GM21529 (cell line): ENCODE measurements at regions not wholly inside any gene's neighbourhood (a gene's known extent, or its start where the extent isn't known, plus 50 kb on each side); places are given as distances from the start of the nearest gene placed in this dataset.
"Not testable (repeated sequence)": the region's sequence is repeated elsewhere in the genome, so short reads cannot be mapped to it uniquely, and the experiment has no call there.

ENCODE experiments used
- ATAC-seq: cut with Tn5 transposase; IDR thresholded peaks from one replicate; pipeline ENCODE4 v1.9.1; 2021; ENCODE audit not compliant: unreplicated experiment

DNA sequence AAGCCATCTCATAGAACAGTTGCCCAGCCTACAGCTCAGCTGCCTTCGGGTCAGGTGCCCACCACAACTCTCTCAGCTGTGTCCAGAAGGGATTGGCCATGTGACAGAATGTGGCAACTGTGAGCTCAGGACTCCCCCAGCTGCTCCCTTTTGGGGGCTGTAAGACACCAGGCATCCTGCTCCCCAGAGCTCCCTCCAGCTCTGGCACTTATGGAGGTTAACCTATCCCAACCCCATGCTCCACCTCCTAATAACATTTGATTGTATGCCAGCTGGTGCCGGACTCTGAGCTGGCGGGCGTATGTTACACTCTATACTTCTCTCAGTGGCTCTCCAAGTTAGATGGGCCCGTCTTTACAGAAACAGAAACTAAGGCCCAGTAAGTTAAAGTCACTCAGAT is 222.8 kb downstream of the FAM43A start:
- no peak for ATAC-seq

DNA sequence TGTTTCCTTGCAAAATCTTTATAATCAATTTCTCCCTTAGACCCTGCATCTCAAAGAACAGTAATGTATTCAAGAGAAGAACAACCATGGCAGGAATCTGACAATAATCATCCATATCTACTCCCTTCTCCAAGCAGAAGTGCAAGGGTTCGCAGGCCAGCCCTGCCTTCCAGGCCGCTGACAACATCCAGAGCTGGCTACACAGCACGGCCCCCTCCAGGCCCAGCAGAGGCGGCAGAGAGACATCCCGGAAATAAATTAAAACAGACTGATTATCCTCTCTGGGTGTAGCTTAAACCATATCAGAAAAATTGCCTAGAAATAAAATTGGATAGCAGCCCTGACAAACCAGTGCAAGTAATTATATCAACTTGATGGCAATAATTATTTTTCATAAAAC is 223.3 kb downstream of the FAM43A start:
- no peak for ATAC-seq

DNA sequence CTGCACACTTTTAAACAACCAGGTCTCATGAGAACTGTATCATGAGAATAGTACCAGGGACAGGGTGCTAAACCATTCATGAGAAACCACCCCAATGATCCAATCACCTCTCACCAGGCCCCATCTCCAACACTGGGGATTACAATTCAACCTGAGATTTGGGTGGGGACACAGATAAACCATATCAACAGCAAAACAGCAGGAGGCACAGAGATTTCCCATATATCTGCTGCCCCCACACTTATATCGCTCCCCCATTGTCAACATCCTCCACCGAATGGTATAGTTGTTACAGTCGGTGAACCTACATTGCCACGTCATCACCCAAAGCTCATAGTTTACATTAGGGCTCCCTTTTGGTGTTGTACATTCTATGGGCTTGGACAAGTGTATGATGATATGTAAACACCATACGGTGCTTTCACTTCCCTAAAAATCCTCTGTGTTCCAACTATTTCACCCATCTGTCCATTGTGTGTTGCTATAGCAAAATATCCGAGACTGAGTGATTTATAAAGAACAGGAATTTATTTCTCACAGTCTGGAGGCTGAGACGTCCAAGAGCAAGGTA is 224.8 kb downstream of the FAM43A start:
- ATAC-seq, result no peak

DNA sequence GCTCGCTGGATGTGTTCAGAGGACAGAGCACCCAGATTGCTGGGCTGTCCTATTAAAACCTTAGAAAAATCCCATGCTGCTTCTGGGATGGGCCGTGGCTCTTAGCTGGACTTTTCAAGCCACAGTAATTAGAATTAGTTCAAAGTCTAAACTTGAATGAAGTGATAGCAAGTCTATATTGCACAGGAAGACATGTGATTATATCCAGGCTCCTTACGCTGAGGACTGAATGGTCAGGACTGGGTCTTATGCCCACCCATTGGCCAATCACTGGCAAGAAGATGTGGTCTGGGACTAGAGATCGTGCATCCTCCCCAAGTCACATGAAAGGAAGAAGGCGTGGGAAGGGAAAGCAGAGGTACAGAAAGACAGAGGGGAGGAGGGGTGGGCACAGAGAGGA is 227.6 kb downstream of the FAM43A start:
- no peak for ATAC-seq

DNA sequence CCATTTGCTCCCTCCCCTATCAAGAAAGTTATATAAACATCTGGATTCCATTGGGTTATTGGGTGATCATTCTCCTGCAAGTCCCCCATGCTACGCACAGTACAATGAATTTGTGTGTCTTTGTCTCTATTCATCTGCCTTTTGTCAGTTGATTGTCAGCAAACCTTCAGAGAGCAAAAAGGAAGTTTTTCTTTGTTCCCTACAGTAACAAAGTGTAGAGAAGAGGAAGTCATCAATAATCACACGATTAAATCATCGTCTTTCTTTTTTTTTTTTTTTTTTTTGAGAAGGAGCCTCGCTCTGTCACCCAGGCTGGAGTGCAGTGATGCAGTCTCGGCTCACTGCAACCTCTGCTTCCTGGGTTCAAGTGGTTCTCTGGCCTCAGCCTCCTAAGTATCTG is 239.2 kb downstream of the FAM43A start:
- not testable (repeated sequence) for ATAC-seq

DNA sequence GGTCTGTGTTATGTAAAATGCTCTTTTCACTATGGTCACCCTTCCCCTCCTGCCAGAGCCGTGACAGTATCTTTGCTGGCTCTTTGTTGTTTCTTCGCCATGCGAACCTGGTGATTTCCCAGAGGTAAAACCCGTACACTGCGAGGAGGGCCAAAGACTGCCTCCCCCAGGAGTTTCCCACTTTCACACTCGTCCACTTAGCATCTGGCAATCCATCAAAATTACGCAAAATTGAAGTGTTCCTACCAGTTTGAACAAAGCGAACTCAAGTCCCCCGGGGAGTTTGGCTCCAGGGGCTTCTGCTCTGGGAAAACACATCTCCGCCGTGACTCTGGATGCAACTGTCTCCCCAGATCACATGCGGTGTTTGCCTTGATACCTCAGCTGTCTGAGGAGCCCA is 239.9 kb downstream of the FAM43A start:
- ATAC-seq, result no peak

DNA sequence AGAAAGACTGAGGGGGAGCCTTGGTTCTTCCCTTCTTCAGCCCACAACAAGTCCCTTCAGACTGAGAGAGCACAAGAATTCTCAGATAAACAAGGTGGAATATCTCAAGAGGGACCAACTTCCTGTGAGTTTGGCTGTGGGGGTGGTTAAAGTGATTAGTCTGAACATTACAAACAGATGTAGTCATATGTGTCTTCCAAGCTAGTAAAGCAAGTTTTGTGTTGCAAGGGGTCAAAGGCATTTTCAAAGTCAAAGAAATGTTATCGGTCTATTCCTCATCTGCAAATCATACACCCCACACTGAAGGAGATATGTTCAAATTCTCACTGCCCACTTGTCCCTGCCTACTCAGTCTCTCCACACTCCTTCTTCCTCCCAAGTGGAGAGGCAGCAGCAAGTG is 242.5 kb downstream of the FAM43A start:
- ATAC-seq, result no peak

DNA sequence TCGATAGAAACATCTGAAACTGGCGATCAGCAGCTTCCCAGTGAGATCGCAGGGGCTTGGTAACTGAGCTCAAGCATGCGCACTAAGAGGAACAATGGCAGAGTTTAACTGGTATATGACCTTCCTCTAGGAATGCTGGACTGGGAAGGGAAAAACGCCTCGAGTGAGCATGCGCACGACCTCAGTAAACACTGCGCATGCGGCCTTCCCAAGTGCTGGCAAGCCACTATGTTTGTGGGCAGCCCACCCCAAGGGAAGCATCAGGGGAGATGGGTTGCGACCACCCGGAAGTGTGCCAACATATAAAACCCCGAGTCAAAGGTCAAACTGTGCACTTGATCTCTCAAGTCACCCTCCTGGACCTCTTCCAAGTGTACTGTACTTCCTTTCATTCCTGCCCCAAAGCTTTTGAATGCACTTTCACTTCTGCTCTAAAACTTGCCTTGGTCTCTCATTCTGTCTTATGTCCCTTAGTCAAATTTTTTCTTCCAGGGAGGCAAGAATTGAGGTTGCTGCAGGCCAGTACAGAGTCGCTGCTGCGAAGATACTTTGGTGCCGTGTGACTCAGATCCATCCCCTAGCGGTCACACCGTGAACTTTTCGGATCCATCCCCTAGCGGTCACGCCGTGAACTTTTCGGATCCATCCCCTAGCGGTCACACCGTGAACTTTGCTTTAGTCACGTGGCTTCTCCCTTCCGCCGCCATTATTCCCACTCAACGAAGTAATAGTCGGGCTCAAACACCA is 243.3 kb downstream of the FAM43A start:
- no peak for ATAC-seq

DNA sequence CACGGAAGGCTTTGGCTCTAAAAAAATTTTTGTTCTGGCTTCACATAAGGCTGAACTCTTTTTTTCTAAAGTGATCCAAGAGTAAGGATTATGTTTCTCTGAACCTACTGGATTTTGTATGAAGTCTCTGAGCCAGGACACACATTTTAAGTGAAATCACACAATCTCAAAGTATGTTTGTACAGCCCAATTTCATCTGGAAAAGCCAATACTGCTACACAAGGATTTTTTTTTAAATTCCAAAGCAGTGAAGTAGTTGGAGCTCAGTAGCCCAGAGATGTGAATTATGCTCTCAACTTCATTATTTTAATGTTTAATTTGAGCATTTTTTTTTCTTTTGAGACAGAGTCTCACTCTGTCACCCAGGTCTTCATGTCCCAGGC is 243.9 kb downstream of the FAM43A start:
- no peak for ATAC-seq

DNA sequence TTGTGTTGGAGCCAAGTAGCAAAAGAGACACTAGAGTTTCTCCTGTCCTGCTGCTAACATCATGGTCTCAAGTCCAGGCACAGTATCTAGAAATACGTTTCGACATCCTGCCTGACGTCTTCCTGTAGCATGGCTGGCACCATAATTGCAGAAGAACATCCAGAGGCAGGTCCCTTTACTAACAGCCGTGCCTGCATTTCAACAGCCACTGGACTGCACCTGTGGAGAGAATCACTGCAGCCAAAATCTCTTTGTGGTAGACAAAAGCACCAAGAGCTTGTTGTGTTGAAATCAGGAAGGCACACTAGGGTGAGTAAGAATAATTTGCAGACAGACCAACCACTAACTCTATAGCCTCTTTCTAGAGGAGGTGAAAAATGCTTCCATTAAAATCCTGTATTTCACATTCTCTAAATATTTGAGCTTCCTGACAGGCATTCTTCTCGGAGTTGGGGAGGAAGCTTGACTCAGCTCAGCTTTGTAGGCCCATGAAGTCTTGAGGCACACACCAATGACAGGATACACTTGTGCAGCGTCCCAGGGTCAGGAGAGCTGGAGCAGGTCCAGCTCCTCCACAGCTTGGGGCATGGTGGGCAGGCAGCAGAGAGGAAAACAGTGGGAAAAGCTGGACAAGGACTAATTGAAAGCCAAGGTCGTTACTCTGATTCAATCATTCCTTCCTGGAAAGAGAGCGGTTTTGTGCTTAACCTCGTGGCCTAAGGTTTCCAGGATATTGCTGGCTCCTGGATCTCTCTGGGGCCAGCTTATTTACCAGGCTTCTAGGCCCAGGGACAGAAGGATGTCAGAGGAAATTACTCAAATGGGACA is 244.9 kb downstream of the FAM43A start:
- ATAC-seq, result no peak

DNA sequence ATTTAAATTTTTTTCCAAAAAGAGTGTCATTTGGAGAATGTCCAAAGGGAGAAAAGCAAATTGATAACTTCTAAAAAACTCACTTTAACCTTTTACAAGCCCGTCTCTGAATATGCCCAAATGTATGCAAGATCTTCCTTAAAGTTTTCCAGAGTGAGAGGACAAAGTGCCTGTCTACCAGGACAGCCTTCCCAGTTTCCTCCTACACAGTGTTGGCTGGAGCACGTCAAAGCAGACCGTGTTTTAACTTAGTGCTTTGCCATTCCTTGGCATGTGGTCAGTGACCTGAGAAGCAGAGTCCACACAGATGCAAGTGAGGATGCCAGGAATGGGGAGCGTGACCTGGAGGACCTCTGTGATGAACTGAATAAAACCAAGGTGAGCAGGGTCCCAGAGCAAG is 245.7 kb downstream of the FAM43A start:
- no peak for ATAC-seq

DNA sequence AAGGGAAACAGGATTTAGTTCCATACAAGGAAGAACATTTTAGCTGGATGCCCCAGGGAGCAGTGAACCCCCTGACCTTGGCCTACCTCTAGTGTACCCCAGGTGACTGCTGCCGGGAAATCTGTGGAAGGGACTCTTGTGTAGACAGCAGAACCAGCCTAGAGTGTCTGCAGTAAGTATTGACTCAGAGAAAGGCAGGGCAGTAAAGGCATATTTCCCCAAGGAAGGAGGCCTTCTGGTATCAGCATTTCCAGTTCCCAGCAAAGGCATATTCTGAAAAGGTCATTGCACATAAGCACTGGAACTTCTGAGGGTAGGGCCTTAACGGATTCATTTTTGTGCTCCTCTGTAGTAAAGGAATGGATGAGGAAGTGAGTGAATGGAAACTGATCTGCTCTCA is 246.2 kb downstream of the FAM43A start:
- ATAC-seq, result no peak

DNA sequence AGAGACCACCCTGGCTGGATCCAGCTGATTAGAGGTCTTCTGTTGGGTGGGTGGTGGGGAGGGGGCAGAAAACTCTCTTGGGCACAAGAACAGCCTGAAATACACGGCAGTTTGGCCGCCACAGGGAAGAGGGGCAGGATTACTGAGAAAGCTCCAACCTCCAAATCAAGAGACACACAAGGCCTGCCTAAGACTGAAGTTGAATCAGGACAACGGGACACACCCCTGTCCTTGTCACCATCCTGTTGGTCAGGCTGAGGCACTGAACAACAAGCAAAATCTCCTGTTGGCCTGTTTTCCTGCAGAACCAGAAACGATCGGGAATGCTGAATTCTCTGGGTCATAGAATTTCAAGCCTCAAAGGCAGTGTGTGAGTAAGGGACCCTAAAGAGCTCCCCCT is 247.8 kb downstream of the FAM43A start:
- ATAC-seq, result no peak

DNA sequence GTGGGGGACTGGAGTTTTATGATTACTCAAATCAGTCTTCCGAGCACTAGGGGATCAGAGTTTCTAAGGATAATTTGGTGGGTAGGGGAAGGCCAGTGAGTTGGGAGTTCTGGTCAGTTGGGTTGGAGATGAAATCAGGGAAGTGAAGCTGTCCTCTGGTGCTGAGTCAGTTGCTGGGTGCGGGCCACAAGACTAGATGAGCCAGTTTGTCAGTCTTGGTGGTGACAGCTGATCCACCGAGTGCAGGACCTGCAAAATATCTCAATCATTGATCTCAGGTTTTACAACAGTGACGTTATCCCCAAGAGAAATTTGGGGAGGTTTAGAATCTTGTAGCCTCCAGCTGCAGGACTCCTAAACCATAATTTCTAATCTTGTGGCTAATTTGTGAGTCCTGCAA is 249.4 kb downstream of the FAM43A start:
- no peak for ATAC-seq

DNA sequence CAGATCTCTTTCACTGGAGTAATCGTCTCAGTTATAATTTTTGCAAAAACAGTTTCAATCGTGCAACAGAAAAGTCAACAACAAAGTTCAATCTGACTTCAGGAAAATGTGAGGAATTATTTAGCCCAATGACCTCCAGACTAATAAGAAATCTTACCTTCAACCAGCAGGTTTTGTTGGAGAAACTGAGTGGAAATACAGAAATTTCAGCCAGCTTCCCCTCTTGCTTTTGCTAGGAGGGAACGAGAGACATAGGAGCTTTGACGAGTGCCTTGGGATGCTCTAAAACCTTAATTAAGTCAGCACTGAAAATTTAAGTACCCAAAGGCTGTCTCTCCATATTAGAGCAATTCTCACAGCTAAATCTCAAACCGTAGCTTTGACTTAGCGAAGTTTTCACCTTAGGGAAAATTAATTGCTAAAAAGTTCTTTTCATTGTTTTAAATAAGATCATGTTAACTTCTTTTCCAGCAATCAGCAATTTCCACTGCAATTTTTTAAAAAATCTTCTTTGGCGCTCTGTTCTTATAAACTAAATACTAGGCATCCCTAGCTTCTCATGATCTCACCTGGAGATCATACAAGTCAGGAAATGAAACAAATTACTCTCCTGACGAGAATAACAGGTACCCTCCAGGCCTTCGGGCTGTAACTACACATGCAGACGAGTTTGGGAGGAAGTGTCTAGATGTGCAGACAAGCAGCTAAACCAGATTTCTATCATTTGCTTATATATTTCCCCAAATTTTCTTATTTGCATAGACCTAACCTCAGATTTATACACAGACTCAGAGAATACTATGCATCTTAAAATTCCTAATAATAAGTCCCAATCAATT is 250.2 kb downstream of the FAM43A start:
- no peak for ATAC-seq

DNA sequence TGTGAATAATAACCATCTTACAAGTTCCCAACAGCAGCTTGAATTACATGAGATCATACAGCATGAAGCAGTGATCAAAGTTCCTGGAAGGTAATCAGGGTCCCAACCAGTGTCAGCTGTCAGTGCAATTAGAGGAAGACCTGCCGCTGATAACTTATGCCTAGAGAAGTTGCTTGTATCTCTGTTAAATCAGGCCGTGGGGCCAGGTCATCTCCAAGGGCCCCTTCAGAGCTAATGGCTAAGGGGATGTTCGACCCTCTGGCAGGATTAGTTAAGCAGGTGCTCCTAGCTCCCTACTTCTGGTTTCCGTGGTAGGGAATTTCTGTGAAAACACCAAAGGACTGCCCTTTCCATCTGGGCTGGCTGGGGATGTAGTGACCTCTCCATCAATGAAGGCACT is 251.0 kb downstream of the FAM43A start:
- ATAC-seq, result no peak

DNA sequence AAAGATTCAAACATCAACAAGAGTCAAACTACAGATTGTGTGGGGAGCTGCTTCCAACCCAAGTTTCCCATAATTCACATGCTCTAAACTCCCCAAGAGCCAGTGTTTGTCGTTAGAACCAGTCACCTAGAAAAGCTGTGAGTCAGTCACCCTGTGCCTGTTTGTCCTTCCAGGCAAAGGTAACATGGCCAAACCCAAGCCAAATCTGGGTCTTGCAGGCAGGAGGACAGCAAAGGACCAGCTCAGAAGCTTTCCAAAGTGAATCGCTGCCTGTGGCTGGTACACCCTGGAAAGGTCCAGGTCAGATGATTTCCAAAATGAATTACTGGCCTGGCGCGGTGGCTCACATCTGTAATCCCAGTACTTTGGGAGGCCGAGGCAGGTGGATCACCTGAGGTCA is 251.5 kb downstream of the FAM43A start:
- no peak for ATAC-seq

DNA sequence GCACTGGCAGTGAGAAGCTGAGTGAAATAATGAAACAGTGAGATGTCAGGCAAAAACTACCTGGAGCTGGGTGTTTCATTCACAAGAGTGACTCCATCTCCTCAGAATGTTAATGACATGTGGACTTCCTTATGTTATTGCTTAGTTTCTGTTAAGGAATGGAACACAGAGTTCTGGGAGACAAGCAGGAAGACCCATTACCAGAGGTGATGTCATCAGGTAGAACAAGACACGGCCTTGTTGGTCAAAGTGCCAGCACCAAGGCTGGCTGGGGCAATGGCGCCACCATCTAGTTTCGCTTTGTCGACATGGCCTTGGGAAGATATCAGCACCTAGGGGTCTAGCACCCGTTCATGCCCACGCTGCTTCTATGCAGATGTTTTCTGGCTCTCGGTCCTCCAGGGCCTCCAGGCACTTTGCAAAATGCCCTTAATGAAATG is 252.2 kb downstream of the FAM43A start:
- no peak for ATAC-seq

DNA sequence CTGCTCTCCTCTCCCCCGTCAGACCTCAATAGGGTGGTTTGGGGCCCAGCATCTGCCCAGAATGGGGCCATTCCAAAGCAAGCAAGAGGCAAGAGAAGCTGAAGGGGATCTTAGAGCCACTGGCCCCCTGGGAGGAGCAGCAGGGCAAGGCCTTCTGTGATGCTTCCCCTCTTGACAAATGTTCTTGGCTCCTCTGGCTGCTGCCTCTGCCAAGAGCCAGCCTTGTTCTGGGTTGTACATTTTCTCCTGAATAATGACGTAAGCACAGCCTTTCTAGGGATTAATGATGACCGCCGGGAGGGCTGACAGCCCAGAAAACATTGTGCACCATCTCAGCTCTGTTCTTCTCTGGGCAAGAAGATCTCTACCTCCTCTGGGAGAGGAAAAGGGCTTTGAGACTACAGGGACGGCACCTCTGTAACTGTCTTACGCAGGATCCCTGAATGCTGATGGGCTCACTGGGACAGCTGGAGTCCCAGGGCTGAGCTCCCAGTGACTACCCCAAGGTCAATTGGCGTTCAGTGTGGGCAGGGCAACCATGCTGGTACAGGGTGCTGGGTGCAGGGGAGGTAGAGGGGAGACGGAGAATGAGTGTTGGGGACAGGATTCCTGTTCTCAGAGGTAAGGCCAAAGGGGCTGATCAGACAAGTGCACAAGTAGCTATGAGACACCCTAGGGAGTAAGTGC is 253.3 kb downstream of the FAM43A start:
- ATAC-seq, result no peak

DNA sequence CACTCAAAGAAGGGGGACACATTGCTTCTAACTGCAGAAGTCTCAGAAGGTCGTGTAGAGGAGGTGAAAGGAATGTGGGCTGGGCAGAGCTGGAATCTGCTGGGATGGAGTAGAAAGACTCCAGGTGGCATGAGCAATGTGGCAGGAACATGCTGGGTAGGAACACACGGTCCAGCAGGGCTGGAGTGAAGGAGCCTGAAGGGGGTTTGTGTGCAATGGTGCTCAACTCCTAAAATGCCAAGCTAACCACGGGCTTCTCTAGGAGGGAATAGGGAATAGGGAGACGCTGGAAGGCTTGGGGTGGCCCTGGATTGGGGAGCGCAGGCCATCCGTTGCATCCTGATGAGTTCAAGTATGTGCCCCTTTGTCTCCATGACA is 253.8 kb downstream of the FAM43A start:
- no peak for ATAC-seq
